ENCODE measurements at regions not wholly inside any gene's neighbourhood (a gene's known extent, or its start where the extent isn't known, plus 50 kb on each side); places are given as distances from the start of the nearest gene placed in this dataset.
A peak's percentile ranks its signal among the peaks of the same experiment; 100 is the strongest.
"Not testable (repeated sequence)": the region's sequence is repeated elsewhere in the genome, so short reads cannot be mapped to it uniquely, and the experiment has no call there.

DNA sequence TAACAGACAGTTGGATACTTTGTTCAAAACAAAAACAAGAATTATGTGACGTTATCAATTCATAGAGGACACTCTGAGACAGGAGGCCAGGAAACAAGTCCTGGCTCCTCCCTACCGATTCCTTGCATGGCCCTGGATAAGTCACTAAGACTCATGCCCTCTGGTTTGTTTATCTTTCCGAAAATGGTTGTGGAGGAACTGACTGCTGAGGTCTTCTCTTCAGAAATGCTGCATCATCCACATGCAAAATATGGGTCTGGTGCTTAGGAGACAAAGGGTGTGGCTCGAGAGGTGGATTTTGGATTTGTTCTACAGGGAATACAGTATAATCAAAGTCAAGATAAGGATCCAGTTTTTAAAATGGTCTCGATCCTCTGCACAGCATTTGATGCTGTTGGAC is 130.9 kb downstream of the RELL1 start:
- ATAC-seq (no peak), DNase-seq (no peak)
- Mint-ChIP-seq H3K9me3 (peaks cover 17 to 22% of the 10 kb centered on the region in 2 donors), H3K27ac (no peak overlapping the region), H3K4me1 (no peaks in the 10 kb centered on the region), H3K4me3 (no peak overlapping the region), H3K27me3 (no peaks in the 10 kb centered on the region)

DNA sequence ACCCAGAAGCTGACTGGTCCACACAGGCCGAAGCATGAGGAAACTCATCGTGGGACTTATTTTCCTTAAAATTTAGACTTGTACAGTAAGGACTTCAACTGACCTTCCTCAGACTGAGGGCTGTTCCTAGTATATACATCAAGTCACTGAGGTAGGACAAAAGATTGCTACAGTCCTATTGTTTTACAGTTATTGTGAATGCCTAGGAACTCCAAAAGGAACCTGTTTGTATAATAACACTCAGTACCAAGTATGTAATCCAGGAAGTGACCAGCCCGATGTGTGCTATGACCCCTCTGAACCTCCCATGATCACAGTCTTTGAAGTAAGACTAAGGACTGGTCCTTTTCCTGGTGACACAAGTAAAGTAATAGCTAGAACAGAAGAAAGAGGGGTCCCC is 136.3 kb downstream of the RELL1 start:
- H3K4me3 Mint-ChIP-seq, DNase-seq, H3K4me1 Mint-ChIP-seq, ATAC-seq, H3K27me3 Mint-ChIP-seq: not testable (repeated sequence)
- peaks cover 26 to 34% of the 10 kb centered on the region in 2 donors for H3K9me3 Mint-ChIP-seq
- peak overlapping the region in 1 of 2 donors; percentile 34 for H3K27ac Mint-ChIP-seq

GRCh38 chr4:37549041-37549440 is 137.1 kb downstream of the RELL1 start:
- Mint-ChIP-seq H3K9me3 (peaks cover 26 to 34% of the 10 kb centered on the region in 2 donors), H3K4me3 (no peak overlapping the region), H3K4me1 (no peaks in the 10 kb centered on the region), H3K27ac (no peak overlapping the region), H3K27me3 (no peaks in the 10 kb centered on the region)
- ATAC-seq = no peak
- DNase-seq = no peak

- Mint-ChIP-seq H3K9me3 (peaks cover 10 to 18% of the 10 kb centered on the region in 2 donors), H3K4me1 (no peaks in the 10 kb centered on the region), H3K27me3 (no peaks in the 10 kb centered on the region), H3K4me3 (no peak overlapping the region), H3K27ac (no peak overlapping the region)
- ATAC-seq (no peak), DNase-seq (no peak)
Observed at GRCh38 chr4:37546586-37546985, 139.6 kb downstream of the RELL1 start.

- DNase-seq (no peak), ATAC-seq (no peak)
- no peaks in the 10 kb centered on the region for H3K4me1 Mint-ChIP-seq
- H3K27me3 Mint-ChIP-seq = no peaks in the 10 kb centered on the region
- H3K4me3 Mint-ChIP-seq = no peak overlapping the region
- H3K9me3 Mint-ChIP-seq = peaks cover 10 to 17% of the 10 kb centered on the region in 2 donors
- H3K27ac Mint-ChIP-seq = no peak overlapping the region
Observed at GRCh38 chr4:37542706-37543105, 143.5 kb downstream of the RELL1 start.

- H3K4me3 Mint-ChIP-seq = no peak overlapping the region
- H3K27me3 Mint-ChIP-seq = no peaks in the 10 kb centered on the region
- H3K9me3 Mint-ChIP-seq = peaks cover 5 to 9% of the 10 kb centered on the region in 2 donors
- DNase-seq (no peak), ATAC-seq (no peak)
- H3K27ac Mint-ChIP-seq = no peak overlapping the region
- no peaks in the 10 kb centered on the region for H3K4me1 Mint-ChIP-seq
Observed at GRCh38 chr4:37541956-37542355, 144.2 kb downstream of the RELL1 start.

GRCh38 chr4:37540486-37540885 is 145.7 kb downstream of the RELL1 start:
- Mint-ChIP-seq H3K27me3 (no peaks in the 10 kb centered on the region), H3K27ac (no peak overlapping the region), H3K4me1 (no peaks in the 10 kb centered on the region), H3K4me3 (no peak overlapping the region), H3K9me3 (peaks cover 2 to 4% of the 10 kb centered on the region in 2 donors)
- ATAC-seq = no peak
- no peak for DNase-seq

GRCh38 chr4:37538931-37539330 is 147.2 kb downstream of the RELL1 start:
- H3K9me3 Mint-ChIP-seq = no peaks in the 10 kb centered on the region
- DNase-seq (no peak), ATAC-seq (no peak)
- H3K27ac Mint-ChIP-seq = no peak overlapping the region
- H3K4me3 Mint-ChIP-seq = no peak overlapping the region
- no peaks in the 10 kb centered on the region for H3K4me1 Mint-ChIP-seq
- H3K27me3 Mint-ChIP-seq = no peaks in the 10 kb centered on the region

- ATAC-seq (no peak), DNase-seq (no peak)
- H3K4me1 Mint-ChIP-seq = no peaks in the 10 kb centered on the region
- H3K27me3 Mint-ChIP-seq = no peaks in the 10 kb centered on the region
- no peak overlapping the region for H3K4me3 Mint-ChIP-seq
- H3K9me3 Mint-ChIP-seq = no peaks in the 10 kb centered on the region
- H3K27ac Mint-ChIP-seq = no peak overlapping the region
Observed at GRCh38 chr4:37537484-37537883, 148.7 kb downstream of the RELL1 start.

GRCh38 chr4:37535872-37536271 is 150.3 kb downstream of the RELL1 start:
- no peaks in the 10 kb centered on the region for H3K27me3 Mint-ChIP-seq
- no peak overlapping the region for H3K27ac Mint-ChIP-seq
- ATAC-seq (no peak), DNase-seq (no peak)
- no peaks in the 10 kb centered on the region for H3K4me1 Mint-ChIP-seq
- H3K9me3 Mint-ChIP-seq = no peaks in the 10 kb centered on the region
- no peak overlapping the region for H3K4me3 Mint-ChIP-seq

- ATAC-seq = no peak
- H3K4me3 Mint-ChIP-seq = no peak overlapping the region
- H3K4me1 Mint-ChIP-seq = no peaks in the 10 kb centered on the region
- no peaks in the 10 kb centered on the region for H3K9me3 Mint-ChIP-seq
- H3K27me3 Mint-ChIP-seq = no peaks in the 10 kb centered on the region
- H3K27ac Mint-ChIP-seq = no peak overlapping the region
- no peak for DNase-seq
Observed at GRCh38 chr4:37533286-37534033, 152.7 kb downstream of the RELL1 start.

- Mint-ChIP-seq H3K9me3 (no peaks in the 10 kb centered on the region), H3K27ac (no peak overlapping the region), H3K4me3 (no peak overlapping the region), H3K27me3 (no peaks in the 10 kb centered on the region), H3K4me1 (no peaks in the 10 kb centered on the region)
- ATAC-seq (no peak), DNase-seq (no peak)
Observed at GRCh38 chr4:37531151-37531550, 155.0 kb downstream of the RELL1 start.

DNA sequence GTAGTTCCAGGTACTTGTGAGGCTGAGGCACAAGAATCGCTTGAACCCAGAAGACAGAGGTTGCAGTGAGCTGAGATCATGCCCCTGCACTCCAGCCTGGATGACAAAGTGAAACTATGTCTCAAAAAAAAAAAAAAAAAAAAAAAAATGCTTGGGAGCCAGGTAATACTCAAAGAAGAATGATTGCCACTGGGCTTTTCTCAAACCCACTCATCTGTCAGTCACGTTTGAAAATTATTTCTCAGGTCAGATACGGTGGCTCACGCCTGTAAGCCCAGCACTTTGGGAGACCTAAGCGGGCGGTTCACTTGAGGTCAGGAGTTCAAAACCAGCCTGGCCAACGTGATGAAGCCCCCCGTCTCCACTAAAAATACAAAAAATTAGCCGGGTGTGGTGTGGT is 155.7 kb downstream of the RELL1 start:
- no peak for DNase-seq
- no peaks in the 10 kb centered on the region for H3K4me1 Mint-ChIP-seq
- no peak for ATAC-seq
- no peak overlapping the region for H3K27ac Mint-ChIP-seq
- no peaks in the 10 kb centered on the region for H3K27me3 Mint-ChIP-seq
- H3K9me3 Mint-ChIP-seq = no peaks in the 10 kb centered on the region
- no peak overlapping the region for H3K4me3 Mint-ChIP-seq

DNA sequence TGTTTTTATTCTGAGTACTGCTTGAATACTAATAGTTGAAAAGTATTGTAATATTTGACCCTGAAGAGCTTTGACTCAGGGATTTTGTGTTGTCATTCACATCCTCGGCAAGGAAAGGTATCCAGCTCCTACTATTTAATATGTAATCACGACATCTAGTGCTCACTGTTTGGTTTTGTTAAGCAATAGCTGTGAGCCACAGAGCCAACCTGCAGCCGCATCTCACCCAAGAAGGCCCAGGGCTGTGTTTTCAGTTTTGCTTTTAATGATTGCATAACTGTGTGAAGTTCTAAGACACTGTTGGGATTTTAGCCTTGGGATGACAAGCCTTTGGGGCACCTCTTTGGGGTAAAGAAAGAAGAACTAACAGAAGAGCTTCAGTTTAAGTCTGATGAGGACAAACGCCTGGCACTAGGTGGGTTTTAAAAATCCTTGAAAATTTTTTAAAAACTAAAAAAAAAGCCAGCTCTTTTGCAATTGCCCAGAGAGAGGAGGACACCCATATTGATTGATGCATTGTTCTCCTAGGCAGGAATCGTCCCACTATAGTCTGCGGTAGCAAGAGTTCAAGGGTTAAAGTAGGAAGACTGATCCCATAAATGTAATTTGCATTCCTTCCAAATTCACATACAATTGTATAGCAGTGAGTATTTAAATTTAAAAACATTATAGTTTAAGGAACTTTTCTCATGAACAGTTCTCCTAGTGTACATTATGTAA is 157.8 kb downstream of the RELL1 start:
- no peaks in the 10 kb centered on the region for H3K27me3 Mint-ChIP-seq
- DNase-seq (no peak), ATAC-seq (no peak)
- H3K27ac Mint-ChIP-seq = peak overlapping the region in 1 of 2 donors; percentile 63
- no peaks in the 10 kb centered on the region for H3K4me1 Mint-ChIP-seq
- no peak overlapping the region for H3K4me3 Mint-ChIP-seq
- H3K9me3 Mint-ChIP-seq = no peaks in the 10 kb centered on the region

DNA sequence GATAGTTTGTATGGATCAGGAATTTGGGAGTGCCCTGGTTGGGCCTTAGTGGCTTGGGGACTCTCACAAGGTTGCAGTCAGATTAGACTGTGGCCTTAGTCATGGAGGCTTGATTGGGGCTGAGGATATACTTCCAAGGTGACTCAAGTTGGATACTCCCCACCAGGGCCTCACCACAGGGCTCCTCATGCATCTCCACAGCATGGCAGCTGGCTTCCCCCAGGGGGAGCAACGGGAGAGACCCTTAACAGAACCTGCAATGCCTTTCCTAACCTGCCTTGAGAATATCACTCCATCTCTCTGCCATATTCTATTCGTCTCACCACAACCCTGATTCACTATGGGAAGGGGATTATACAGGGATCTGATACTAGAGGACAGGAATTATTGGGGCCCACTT is 161.9 kb downstream of the RELL1 start:
- Mint-ChIP-seq H3K27me3 (no peaks in the 10 kb centered on the region), H3K4me3 (no peak overlapping the region), H3K4me1 (no peaks in the 10 kb centered on the region), H3K9me3 (peaks cover 9 to 19% of the 10 kb centered on the region in 2 donors), H3K27ac (no peak overlapping the region)
- ATAC-seq = no peak
- DNase-seq = no peak

DNA sequence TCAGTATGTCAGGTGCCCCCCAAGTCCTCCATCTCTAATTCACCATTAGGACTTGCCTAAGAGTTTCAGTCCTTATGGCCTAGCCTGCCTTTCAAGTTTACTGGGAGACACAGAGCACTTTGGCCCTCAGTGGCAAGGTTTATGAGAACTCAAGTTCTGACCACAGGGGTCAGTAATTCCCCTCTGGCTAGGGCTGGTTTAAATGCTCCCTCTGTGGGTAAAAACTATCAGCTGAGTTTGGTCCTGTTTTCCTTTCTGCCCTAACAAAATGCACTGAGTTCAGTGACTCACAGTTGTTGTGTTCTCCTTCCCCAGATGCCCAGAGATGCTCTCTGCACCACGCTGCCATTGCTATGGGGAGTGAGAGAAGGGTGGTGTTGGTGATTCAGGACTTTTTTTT is 163.2 kb downstream of the RELL1 start:
- ATAC-seq = no peak
- H3K9me3 Mint-ChIP-seq = peaks cover 14 to 28% of the 10 kb centered on the region in 2 donors
- H3K4me1 Mint-ChIP-seq = no peaks in the 10 kb centered on the region
- no peaks in the 10 kb centered on the region for H3K27me3 Mint-ChIP-seq
- no peak overlapping the region for H3K4me3 Mint-ChIP-seq
- no peak for DNase-seq
- no peak overlapping the region for H3K27ac Mint-ChIP-seq
